DND-41 (cell line): ENCODE measurements at regions not wholly inside any gene's neighbourhood (a gene's known extent, or its start where the extent isn't known, plus 50 kb on each side); places are given as distances from the start of the nearest gene placed in this dataset.

Source experiments
- CTCF ChIP-seq: IDR thresholded peaks from 2 replicates; pipeline ENCODE4 v1.5.1; 2012; ENCODE audit warnings: borderline replicate concordance, low read length, moderate library complexity, mild to moderate bottlenecking; ENCODE audit not compliant: poor library complexity, severe bottlenecking; ENCODE audit errors: extremely low read depth
- EZH2 ChIP-seq: IDR thresholded peaks from 3 replicates; pipeline ENCODE4 v1.6.1; 2012; ENCODE audit warnings: borderline replicate concordance, low read depth, mild to moderate bottlenecking, moderate library complexity, low read length, inconsistent platforms; ENCODE audit not compliant: severe bottlenecking

GRCh38 chr5:154117930-154118329 lies 72.6 kb upstream of the GALNT10 start:
- TF ChIP-seq CTCF (no peak), EZH2 (no peak)
